Left lung (tissue), 4 donors: ENCODE measurements at regions not wholly inside any gene's neighbourhood (a gene's known extent, or its start where the extent isn't known, plus 50 kb on each side); places are given as distances from the start of the nearest gene placed in this dataset.

ENCODE experiments used
- ATAC-seq: fragments of 200-7000 bp; cut with Tn5 transposase; one replicate; pipeline ENCODE4 v1.9.1; 2020; ENCODE audit warnings: moderate library complexity
- DNase-seq, 4 donors: peaks; one replicate each; pipeline ENCODE4 v3.0.0-alpha.2; 2013 to 2020
- H3K27ac ChIP-seq, 2 donors: fragments of 200-600 bp; sonication (generic) in 1 of 2; one replicate each; pipeline versions ENCODE4 v1.5.0 to v1.8.0; 2020 to 2021
- H3K27me3 ChIP-seq, 2 donors: fragments of 200-600 bp; sonication (generic) in 1 of 2; one replicate each; pipeline versions ENCODE4 v1.5.0 to v1.8.0; 2020 to 2021
- H3K36me3 ChIP-seq, 2 donors: fragments of 200-600 bp; sonication (generic) in 1 of 2; one replicate each; pipeline versions ENCODE4 v1.5.0 to v1.8.0; 2020 to 2021
- H3K4me1 ChIP-seq, 2 donors: fragments of 200-600 bp; one replicate each; pipeline ENCODE4 v1.8.0; 2021
- H3K4me3 ChIP-seq, 2 donors: fragments of 200-600 bp; sonication (generic) in 1 of 2; one replicate each; pipeline versions ENCODE4 v1.5.0 to v1.8.0; 2020 to 2021; ENCODE audit warnings: mild to moderate bottlenecking in 1 of 2
- H3K9me3 ChIP-seq, 2 donors: fragments of 200-600 bp; sonication (generic) in 1 of 2; one replicate each; pipeline versions ENCODE4 v1.5.0 to v1.8.0; 2020 to 2021
- intact Hi-C, 2 donors: fragments of 100-400 bp; cut with DNase I; formaldehyde crosslinking; loops; one replicate each; pipeline versions ENCODE4 v1.11.2 to v1.14.2; 2022
- TF ChIP-seq, protein P1 (sequence below), 2 donors: fragments of 200-600 bp; sonication (generic) in 1 of 2; IDR thresholded peaks; one replicate each; pipeline versions ENCODE4 v1.5.0 to v1.8.0; 2021; ENCODE audit warnings: antibody characterized with exemption in 2 of 2
- donor health status: DM: no; HTN: yes; CAD: no.
- donor health status: DM: no; HTN: no; CAD: no.

DNA sequence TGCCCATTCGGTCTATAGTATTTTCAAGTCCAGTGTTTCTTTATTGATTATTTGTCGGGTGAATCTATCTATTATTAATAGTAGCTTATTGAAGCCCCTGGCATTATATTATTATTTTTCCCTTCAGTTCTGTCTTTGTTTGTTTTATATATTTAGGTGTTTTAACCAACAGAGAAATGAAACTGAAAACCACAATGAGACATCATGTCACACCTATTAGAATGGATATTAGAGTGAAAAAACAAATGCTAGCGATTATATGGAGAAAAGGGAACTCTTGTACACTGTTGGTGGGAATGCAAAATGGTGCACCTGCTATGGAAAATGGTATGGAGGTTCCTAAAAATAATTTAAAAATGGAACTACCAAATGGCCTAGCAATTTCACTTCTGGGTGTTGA is 272.5 kb downstream of the ADAM29 start:
- Histone ChIP-seq H3K27ac (no peak overlapping the region), H3K36me3 (no peaks in the 10 kb centered on the region), H3K4me3 (no peak overlapping the region), H3K4me1 (no peaks in the 10 kb centered on the region), H3K9me3 (peaks cover 0 to 3% of the 10 kb centered on the region in 2 donors), H3K27me3 (no peaks in the 10 kb centered on the region)
- TF ChIP-seq, protein P1, sequence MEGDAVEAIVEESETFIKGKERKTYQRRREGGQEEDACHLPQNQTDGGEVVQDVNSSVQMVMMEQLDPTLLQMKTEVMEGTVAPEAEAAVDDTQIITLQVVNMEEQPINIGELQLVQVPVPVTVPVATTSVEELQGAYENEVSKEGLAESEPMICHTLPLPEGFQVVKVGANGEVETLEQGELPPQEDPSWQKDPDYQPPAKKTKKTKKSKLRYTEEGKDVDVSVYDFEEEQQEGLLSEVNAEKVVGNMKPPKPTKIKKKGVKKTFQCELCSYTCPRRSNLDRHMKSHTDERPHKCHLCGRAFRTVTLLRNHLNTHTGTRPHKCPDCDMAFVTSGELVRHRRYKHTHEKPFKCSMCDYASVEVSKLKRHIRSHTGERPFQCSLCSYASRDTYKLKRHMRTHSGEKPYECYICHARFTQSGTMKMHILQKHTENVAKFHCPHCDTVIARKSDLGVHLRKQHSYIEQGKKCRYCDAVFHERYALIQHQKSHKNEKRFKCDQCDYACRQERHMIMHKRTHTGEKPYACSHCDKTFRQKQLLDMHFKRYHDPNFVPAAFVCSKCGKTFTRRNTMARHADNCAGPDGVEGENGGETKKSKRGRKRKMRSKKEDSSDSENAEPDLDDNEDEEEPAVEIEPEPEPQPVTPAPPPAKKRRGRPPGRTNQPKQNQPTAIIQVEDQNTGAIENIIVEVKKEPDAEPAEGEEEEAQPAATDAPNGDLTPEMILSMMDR (IDR thresholded peaks at IDR 0.05), result no peak
- ATAC-seq (no peak), DNase-seq (no peak)
- intact Hi-C loops, result no loop called here

DNA sequence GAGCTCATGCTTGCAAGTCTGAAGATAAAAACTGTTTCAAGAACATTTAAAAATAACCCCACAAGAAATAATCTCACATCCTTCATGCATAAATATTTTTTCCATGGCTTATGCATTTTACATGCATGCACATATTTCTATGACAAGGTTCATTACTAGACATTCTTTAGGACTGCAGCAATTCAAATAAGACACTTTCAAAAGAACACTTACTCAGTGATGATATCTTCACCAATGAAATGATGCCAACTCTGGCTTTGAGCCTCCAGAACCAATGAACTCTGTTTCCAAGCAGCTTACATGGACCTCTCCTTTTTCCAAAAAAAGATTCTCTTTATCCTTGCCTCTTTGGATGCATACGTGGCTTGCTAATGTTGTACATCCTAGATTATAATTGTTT is 279.9 kb downstream of the ADAM29 start:
- Histone ChIP-seq H3K36me3 (no peaks in the 10 kb centered on the region), H3K4me1 (no peaks in the 10 kb centered on the region), H3K9me3 (no peaks in the 10 kb centered on the region), H3K27ac (no peak overlapping the region), H3K27me3 (no peaks in the 10 kb centered on the region), H3K4me3 (no peak overlapping the region)
- TF ChIP-seq, protein P1 (IDR thresholded peaks at IDR 0.05), result no peak
- DNase-seq (no peak), ATAC-seq (no peak)
- intact Hi-C loops, result no loop called here

DNA sequence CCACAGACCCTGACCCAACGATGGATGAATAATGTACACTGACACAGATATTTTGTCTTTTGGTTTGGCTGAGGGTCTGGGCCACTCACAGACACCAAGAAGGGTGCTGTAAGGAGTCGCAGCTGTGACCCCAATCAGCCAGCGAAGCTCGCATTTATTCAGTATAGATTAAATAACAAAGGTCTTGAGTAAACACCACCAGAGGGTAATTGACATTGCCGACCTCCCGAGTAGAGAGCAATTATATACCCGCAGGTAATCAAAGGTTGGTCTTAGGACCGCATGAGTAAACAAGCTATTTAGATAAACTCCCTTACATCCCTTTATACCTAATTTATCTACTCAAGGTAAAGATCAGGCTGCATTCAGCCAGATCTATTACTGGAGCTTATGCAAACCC is 297.1 kb downstream of the ADAM29 start:
- TF ChIP-seq, protein P1 (IDR thresholded peaks at IDR 0.05), result no peak
- H3K9me3 ChIP-seq, result peaks cover 0 to 50% of the 10 kb centered on the region in 2 donors
- no peaks in the 10 kb centered on the region for H3K36me3 ChIP-seq
- DNase-seq, result no peak
- H3K4me1 ChIP-seq, result no peaks in the 10 kb centered on the region
- intact Hi-C loops, result no loop called here
- H3K27me3 ChIP-seq, result no peaks in the 10 kb centered on the region
- H3K27ac ChIP-seq, result no peak overlapping the region
- H3K4me3 ChIP-seq, result no peak overlapping the region
- no peak for ATAC-seq

DNA sequence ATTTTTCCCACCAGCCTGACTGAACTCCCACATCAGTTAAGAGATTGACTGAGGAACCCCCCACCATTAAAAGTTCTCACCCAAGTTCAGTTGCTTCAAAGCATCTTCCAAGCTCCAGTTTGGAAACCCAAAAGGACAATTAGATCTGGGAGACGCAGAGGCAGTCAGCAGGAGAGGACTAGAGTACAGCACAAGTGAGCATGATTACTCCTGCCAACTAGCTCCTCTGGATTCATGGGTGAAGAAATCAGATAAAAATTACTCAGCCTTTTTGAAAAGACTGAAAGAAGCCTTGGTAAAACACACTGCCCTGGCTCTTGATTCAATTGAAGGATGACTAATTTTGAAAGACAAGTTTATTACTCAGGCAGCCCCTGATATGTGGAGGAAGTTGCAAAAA is 297.5 kb downstream of the ADAM29 start:
- Histone ChIP-seq H3K4me1 (no peaks in the 10 kb centered on the region), H3K4me3 (no peak overlapping the region), H3K9me3 (peaks cover 0 to 50% of the 10 kb centered on the region in 2 donors), H3K27ac (no peak overlapping the region), H3K36me3 (no peaks in the 10 kb centered on the region), H3K27me3 (no peaks in the 10 kb centered on the region)
- intact Hi-C loops, result no loop called here
- DNase-seq, result no peak
- TF ChIP-seq, protein P1 (IDR thresholded peaks at IDR 0.05), result no peak
- ATAC-seq, result no peak

DNA sequence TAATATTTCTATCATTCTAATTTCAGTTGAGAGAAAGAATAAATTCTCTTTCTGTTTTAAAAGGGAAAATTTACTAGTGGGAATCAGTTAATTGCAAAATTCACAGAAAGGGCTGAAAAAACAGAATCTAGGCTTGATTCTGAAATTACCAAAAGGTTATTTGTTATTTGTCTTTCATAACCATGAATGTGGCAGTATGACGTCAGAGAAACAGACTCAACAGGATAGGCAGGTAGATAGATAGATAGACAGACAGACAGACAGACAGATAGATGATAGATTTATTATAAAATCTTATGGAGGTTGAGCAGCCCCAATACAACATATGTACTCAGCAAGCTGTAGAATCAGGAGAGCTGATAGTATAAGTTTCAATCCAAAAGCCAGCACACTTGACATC is 311.0 kb downstream of the ADAM29 start:
- DNase-seq (no peak), ATAC-seq (no peak)

More for the DNA sequence above, 311.0 kb downstream of the ADAM29 start:
- TF ChIP-seq, protein P1 (IDR thresholded peaks at IDR 0.05), result no peak
- H3K4me3 ChIP-seq, result no peak overlapping the region
- intact Hi-C loops, result no loop called here
- no peaks in the 10 kb centered on the region for H3K27me3 ChIP-seq
- H3K9me3 ChIP-seq, result no peaks in the 10 kb centered on the region
- no peaks in the 10 kb centered on the region for H3K4me1 ChIP-seq
- no peaks in the 10 kb centered on the region for H3K36me3 ChIP-seq
- no peak overlapping the region for H3K27ac ChIP-seq
